ENCODE measurements at regions not wholly inside any gene's neighbourhood (a gene's known extent, or its start where the extent isn't known, plus 50 kb on each side); places are given as distances from the start of the nearest gene placed in this dataset.
A peak's percentile ranks its signal among the peaks of the same experiment; 100 is the strongest.

DNA sequence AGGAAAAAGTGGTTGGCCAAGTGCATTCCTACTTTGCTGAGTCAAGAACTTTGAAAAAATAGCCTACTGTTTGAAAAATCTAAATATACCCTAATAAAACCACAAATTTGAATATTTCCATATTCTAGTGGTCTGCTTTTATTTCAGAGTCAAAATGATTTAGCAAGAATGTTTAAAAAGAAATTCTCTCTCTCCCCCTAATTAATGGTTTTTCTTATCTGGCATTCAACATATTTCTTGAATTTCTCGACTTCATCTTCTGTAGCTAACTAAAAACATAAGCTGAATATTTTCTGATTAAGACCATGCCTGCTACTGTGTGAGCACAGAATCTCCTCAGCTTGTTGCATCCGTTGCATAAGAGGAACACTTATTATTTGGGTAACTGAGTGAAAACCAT is 563.5 kb upstream of the TBL1XR1 start:
- DNase-seq = no peak

DNA sequence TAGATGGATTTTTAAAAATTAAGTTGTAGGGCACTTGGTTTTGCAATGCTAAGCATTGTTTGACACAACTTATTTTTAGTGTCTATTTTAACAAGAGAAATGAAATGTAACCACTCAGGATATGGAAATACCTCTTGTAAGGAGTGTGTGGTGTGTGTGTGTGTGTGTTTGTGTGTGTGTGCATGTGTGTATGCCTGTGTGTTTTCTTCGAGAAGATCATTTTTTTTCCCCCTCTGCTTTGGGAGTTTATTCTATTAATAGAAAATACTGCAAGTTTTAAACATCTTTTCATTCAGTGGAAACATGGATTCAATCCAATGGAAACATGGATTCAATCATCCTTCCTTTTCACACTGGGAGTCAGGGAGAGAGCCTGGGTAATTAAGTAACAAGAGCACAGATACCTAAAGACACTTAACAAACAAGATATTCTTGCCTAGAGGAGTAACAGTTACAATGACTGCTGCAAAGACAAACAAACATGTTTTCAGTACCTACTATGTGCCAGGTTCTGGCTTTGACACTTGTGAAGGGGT is 567.2 kb upstream of the TBL1XR1 start:
- DNase-seq = no peak

DNA sequence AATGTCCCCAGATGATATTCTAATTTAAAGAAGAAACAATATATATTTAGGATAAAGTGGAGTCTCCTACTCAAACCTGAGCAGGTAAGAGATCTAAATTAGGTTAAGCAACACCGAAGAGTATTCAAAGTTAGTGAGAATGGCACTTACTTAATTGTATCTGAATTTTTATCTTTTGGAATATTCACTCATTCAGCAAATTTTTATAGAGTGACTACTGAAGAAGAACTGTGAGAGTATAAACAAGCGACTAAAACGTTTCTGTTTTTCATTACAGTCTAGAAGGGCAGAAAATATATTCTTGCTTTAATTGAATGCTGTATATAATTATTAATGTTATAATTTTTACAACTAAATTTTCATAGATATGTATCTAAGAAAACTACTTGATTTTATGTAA is 567.7 kb upstream of the TBL1XR1 start:
- DNase-seq = no peak

DNA sequence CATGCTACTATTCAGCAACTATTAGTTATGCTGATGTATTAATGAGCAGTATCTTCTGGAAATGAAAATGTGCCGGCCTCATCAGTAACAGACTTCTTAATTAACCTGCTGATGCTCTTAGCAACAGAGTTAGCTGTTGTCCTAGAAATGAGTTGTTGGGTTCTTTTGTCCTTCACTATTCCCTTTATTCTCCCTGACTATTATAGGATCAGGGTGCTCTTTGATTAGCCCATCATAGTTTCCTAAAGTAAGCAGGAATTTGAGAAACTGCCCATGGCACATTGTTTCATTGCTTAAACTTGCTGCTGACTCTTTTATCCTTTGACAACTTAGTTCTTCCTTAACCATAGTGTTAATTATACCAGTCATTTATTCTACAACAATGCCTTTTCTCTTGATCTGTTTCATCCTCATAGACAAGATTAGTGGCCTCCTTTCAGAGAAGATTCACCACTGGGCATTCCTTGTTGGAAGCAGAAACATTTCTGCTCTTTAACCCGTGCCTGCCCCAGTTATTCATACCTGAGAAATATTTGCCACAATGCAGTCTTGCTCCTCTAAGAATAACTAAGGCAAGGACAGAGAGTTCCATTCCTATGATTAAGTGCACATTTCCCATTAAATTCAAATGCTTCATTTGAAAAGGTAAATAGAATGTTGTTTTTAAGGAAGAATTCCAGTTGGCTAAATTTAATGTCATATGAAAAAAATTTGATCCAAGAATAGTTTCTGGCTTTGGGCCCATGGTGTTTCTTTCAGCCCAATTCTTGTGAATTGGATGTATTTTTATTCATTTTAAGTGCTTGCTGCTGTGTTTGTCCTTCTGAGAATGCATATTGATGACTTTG is 573.3 kb upstream of the TBL1XR1 start:
- no peak for DNase-seq

DNA sequence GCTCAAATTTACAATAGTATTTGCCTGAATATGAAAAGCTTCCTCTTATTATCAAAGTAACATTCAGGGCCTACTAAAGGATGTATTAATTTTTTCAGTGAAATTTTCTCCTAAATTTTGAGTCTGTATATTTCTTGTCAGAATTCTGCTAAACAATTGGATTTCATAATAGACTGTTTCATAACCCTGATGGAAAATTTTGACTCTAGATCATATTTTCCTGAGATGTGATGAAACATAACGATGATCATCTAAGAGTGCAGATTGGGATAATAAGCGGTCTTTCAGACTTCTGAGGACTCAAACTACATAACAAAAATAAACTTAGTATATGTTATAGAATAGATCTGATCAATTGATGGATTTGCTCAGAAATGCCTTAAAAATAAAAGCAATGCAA is 574.5 kb upstream of the TBL1XR1 start:
- DNase-seq = no peak

DNA sequence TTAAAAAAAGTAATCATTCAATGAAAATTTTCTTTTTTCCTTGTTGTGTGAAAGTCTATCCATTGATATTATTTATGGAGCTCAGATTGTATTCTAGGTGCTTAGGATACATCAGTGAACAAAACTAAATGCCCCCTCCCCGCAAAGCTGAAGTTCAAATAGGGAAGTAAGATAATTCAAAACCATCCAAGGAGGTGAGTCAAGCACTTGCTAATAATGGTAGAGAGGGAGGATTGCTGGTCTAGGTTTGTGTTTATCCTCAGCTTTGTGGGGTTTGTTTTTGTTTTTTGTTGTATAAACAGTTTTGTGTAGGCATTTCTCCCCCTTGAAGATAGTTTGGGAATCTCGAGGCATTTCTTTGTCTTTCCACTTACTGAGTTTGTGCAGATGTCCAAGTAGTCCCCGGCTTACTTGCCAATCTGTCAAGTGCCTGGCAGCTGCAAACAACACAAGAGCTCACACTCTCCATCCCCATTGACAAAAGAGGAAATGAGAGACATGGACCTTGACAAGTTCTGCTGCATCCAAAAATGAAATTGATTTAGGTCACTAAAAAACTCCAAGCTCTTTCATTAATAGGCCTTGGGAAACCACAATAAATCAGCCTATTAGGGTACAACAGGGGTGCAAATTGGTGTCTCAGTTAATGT is 575.8 kb upstream of the TBL1XR1 start:
- DNase-seq = no peak

DNA sequence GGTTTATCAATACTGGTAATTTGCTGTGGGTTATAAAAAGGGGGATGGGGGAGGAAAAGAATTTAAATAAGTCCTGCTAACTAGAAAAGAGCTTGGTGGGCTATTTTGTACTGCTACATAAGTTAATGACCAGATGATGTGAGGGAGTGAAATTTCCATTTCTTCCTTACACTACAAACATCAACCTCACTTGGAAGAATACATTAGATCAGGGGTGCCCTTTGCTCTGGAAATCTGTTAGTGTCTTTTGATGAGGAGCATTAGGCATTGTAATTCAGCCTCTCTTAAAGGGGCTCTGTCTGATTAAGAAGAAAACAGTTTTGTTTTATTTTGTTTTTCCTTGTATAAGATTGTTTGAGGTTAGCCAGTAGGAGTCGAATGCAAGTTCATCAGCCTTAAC is 576.4 kb upstream of the TBL1XR1 start:
- no peak for DNase-seq

DNA sequence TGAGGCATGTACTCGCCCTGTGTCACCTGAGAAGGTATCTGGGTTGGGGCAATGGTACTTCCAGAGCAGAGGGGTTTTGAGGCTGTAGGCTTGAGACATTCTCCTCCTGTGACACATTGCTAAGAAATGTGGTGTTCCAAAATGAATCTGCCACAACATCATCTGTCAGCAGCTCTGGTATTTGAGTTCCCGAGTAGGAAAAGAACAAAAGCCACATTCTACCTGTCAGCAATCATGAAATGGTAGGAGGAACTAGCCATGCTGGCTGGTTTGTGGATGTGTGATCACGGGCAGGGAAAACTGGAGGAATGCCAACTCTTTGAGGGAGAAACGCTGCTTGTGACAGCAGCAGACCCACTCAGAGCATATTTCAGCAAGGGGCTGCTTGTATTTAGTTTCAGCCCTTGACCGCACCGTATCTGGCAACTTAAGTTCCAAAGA is 579.4 kb upstream of the TBL1XR1 start:
- DNase-seq = no peak

DNA sequence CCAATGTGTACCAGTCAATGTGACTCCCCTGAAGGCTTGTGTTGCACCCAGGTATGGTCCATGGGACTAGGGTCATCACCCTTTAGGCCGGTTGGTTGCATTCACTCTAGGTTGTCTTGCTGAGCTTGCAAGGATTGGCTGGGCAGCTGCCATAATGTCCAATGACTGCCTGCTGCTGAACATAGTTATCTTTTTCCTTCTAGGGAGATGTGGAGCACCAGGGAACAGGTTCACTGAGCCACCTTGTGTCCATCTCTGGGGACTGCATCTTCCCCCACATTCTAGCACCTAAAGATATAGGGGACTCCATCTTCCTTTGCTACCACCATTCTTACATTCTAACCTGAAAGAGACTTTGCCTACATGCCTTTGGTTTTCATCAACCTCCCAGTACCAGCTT is 580.4 kb upstream of the TBL1XR1 start:
- DNase-seq = peak; percentile 57

DNA sequence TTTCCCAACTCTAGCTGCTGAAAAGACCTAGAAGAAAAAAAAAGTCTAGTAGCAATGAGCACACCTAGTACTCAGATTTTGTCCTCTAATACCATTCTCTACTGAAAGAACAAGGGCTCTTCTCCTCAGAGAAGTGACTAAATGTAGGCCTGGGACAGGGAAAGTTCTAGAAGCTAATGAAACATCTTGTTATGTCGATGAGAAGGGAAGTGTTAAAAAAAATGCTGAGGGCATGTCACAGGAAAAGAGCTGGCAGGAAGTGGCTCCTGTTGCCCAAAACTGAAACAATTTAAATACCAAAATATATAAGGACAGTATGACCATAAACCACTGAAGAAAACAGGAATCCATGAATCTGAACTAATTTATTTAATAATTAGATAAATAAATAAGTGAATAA is 581.4 kb upstream of the TBL1XR1 start:
- peak; percentile 13 for DNase-seq

DNA sequence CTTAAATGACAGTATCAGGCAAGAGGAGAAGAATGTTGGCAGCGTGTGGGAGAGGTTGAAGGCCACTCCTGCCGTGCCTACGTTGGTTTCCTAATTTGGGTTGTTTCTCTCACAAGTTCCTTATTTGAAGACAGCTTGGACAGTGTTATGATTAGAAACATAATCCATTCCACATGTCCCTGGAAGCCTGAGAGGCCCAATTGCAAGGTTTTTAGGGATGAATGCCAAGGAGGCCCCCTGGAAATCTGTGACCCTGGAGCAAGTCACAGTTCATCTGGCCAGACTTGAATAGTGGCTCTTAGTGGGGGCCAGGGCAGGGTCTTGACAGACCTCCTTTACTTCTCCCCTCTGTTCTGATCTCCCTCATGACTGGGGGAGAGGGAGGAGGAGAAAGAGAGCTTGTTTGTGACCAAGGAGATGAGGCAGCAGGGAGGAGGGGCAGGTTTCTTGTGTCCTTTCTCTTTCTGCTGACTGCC is 584.4 kb upstream of the TBL1XR1 start:
- no peak for DNase-seq

DNA sequence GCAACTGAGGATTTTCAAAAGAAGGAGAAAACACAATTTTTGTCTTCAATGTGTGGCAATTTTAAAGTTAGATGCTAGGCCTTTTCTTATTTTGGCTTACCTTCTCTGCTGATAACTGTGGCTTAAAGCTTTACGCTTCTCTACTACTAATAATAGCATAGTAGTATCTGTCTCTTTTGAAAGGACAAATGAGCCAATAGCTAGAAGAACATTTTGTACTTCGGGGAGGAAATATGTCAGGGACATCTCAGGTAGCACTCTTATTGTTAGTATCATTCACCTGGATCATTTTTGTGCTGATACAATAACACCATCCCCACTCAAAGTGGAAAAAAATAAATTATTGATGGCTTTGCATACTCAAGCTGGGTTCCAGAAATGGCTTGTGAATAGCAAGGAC is 586.1 kb upstream of the TBL1XR1 start:
- no peak for DNase-seq

DNA sequence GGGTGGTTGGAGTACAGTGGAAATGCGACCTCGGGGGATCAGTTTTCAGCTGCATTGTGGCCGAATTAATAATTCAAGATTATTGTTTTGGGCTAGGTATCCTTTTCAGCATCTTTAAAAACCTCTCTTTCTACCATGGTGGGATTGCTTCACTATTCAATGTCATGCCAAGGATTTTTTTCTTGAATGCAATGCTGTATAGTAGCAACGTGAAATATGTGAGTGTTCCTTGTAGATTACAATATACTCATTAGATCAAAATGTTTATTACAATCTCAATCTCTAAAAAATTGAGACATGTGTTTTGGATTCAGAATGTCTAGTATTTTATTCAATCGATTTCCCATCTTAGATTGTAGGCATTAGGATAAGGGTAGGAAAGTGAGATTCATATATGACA is 586.5 kb upstream of the TBL1XR1 start:
- no peak for DNase-seq

DNA sequence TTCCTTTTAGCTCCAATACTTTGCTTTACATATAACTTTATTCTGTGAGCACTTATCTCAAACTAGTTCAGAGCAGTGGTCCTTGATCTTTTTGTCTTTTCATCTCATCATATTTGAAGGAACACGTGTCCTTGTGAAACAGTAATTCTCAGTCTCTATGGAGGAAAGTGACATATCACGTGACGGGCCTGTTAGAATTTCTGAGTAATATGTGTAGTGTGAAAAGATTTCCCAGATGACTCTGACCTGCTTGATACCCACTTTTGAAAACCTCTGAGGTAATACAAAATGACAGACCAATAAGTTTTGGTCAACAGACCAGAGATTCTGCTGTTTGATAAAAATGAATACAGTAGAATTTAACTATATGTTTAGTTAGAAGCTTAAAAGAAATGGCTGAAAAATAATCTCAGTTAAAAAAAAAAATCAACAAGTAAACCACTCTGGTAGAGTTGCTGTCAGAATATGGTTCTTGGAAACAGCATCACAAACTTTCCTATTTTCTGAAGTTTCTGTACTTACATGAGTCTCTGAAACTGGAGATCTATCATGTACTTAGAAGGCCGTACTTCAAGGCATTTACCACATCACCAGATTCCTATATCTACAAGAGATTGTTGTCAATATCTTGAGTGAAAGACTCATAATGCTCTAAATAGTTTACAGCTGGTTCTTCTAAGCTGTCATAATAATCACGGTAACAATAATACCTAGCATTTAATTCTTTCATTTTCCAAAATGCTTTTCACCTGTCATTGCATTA is 590.2 kb upstream of the TBL1XR1 start:
- peak; percentile 78 for DNase-seq

DNA sequence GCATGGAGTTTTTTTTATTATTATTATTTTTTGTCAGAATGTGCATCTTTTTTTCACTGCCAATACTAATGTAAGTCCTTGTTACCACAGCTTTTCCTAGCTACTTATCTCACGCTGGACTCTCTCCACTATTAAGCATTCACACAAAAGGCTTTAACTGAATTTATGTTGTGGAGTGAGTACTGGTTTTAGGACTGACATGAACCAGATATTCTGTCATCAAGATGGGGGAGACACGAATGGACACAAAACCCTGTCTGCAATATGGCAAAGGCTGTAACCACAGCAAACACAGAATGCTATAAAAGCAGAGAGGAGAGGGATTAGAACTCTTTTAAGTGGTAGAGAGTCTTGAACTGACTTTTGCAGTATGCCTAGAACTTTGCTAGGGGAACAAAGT is 592.2 kb upstream of the TBL1XR1 start:
- no peak for DNase-seq

DNA sequence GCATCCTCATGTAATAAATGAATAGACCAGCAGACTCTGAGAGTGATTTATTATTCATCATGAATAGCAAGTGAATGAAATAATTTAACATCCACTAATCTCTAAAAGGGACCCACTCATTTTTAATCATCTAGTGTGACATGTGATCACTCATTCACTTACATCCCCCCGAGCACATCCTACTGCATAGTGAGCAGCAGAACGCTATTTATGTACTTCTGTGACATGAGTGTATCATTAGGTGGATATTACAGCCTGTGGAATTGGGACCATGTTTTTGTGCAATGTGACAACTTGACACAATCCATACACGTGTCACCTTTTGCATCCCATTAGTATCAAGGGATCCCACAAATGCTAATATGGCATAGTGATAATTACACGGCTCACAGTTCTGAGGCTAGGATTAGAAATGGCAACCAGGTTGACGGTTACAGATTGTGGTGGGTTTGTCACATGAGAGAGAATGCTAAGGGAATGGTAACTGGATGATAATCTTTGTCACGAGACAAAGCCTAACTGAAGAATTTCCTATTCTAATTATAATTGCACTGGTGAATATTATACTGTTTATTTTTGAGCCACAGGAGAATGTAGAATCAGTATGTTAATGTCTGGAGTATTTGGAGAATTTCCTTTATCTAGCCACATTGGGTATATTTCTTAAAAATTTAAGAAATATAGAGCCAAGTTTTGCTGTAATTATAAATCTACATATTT is 595.2 kb upstream of the TBL1XR1 start:
- DNase-seq = no peak

DNA sequence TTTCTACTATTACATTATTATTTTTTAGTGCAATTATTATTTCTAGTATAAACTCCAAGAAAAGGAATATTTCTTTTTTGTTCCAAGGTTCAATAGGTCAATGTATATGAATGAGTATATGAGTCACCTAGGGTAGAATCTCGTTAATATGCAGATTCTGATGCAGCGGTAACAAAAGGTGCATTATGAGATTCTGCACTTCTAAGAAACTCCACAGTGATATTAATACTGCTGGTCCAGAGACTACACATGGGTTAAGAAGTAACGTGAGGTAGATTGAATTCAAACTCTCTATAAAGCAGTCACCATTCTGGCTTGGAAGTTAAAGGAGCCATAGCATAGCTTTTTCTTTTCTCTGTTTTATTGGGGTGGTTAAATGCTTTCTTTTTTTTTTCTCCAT is 596.2 kb upstream of the TBL1XR1 start:
- no peak for DNase-seq

DNA sequence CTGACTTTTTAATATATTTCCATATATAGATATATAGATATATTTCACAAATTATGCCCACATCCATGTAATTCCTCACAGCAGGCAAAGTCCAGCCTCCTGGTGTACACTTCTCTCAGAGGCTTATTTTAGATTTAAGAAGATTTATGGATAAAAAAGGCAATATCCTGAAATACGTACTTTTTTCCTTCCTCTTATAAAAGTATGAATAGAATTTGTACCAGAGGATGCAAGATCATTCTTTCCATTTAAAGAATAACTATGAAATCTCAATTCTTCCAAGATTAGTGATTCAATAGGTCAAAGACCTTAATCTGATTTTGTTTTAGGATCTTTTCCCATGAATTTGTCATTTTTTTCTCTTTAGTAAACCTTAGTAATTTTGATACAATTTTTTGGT is 597.9 kb upstream of the TBL1XR1 start:
- no peak for DNase-seq

DNA sequence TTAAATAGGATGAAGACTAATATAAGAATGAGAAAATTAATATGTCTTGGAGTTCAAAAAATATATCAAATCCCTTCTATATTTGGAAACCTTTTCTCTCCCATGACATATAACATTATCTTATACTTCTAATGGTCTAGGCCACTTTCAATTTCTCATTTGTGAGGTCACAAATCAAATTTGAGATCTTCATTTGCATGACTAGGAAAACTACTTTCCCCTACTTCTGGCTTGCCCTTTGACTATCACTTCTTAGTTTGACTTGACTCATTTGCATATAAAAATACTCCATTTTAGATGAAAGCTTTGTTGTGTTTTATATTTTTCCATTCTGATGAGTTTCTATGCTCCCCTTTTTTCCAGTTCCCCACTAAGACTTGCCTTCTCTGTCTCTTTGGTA is 598.6 kb upstream of the TBL1XR1 start:
- peak; percentile 6 for DNase-seq

DNA sequence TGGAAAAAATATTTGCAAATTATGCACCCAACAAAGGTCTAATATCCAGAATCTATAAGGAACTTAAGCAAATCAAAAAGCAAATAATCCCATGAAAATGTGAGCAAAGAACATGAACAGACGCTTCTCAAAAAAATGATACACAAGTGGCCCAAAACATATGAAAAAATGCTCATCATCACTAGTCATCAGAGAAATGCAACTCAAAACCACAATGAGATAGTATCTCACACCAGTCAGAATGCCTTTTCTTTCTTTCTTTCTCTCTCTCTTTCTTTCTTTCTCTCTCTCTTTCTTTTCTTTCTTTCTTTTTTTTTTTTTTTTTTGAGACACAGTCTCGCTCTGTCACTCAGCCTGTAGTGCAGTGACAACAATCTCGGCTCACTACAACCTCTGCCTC is 602.9 kb upstream of the TBL1XR1 start:
- DNase-seq = peak; percentile 33

DNA sequence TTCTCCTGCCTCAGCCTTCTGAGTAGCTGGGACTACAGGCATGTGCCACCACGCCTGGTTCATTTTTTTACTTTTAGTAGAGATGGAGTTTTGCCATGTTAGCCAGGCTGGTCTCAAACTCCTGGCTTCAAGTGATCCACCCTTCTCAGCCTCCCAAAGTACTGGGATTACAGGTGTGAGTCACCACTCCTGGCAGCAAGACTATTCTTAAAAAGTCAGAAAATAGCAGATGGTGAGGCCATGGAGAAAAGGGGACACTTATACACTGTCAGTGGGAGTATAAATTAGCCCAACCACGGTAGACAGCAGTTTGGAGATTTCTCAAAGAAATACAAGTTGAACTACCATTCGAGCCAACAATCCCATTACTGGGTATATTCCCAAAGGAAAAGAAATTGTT is 603.3 kb upstream of the TBL1XR1 start:
- no peak for DNase-seq

DNA sequence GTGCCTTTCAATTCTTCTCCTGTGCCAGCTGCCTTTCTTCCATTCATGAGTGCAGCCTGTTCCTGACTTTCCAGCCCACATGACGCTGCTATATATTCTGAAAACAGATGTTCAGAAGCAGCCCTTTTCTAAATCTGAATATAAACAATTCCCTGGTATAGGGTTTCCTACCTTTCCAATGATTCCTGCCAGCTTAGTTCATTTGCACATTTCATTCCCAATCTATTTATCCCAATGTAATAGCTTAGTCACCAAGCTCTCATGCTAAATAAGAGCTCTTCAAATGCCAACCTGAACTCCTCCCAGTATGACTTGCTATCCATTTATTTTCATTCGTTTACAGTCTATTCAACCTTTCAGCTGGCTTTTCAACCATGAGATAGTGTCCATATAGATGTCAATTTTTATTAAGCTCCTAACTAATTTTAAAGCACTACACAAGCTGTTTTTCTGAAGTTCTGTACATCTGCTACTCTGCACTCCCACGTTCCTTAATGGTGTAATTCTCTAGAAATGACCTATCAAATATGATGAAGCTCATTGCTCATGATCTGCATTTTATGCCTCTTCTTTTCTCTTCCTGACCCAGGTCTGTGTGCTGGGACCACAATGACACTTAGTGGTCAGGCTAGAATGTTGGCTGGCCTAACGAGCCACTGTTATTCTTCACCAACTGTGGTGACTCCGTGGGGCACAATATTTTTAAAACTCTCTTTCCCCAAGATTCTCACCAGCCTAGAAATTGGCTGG is 605.0 kb upstream of the TBL1XR1 start:
- DNase-seq = no peak
